HG02798 (cell line): ENCODE measurements at regions not wholly inside any gene's neighbourhood (a gene's known extent, or its start where the extent isn't known, plus 50 kb on each side); places are given as distances from the start of the nearest gene placed in this dataset.

Experiments used
- ATAC-seq: cut with Tn5 transposase; IDR thresholded peaks from one replicate; pipeline ENCODE4 v1.9.1; 2021; ENCODE audit warnings: mild to moderate bottlenecking; ENCODE audit not compliant: unreplicated experiment, poor library complexity

- no peak for ATAC-seq
These were observed 60.3 kb downstream of the SEC61B start for GRCh38 chr9:99282406-99282805.

GRCh38 chr9:99285965-99286364 lies 63.9 kb downstream of the SEC61B start:
- ATAC-seq, result no peak

- ATAC-seq, result no peak
These were observed 64.5 kb downstream of the SEC61B start for GRCh38 chr9:99286536-99286935.

DNA sequence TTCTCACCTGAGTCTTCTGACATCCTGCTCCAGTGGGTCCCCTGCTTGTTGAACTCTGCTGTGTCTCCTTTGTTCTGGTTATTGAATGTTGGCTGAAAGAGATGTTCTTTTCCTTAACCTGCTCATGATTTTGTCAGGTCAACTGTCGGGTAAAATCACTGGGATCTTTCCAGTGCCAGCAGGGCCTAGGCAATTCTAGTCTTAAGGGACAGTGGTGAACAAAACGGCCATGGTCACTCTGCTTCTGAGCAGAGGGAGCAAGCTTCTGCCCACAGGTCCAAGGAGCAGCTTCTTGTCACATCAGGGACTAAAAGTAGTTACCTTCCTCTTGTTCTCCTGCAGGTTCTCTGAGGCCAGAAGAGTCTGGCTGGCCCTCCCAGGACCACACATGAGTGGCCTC lies 65.6 kb downstream of the SEC61B start:
- ATAC-seq, result no peak

- no peak for ATAC-seq
These were observed 66.7 kb downstream of the SEC61B start for GRCh38 chr9:99288830-99289229.

DNA sequence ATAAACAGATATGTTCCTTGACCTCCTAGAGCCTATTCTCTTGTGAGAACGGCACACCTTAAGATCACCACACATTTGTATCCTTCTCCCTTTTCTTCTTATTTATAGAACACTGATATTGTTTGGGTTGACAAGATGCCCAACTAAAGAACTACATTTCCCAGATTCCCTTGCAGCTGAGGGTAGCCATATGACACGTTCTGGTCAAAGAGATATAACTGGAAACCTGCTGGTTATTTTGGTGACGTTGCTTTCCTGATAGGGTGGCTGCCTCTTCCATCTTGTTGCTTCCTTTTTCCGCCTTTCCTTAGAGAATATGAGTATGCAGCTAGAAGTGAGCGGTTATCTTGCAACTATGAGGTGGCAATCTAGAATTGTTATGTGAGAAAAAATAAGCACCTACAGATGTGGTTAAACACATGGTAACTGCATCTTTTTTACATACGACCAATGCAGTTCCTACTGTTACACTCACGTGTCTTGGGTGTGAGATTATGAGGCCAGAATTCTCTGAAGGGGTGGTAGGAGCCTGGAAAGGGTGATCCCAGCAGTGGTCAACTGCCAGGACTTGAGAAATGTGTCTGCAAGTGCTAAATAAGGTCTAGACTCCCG lies 72.9 kb downstream of the SEC61B start:
- ATAC-seq, result no peak

DNA sequence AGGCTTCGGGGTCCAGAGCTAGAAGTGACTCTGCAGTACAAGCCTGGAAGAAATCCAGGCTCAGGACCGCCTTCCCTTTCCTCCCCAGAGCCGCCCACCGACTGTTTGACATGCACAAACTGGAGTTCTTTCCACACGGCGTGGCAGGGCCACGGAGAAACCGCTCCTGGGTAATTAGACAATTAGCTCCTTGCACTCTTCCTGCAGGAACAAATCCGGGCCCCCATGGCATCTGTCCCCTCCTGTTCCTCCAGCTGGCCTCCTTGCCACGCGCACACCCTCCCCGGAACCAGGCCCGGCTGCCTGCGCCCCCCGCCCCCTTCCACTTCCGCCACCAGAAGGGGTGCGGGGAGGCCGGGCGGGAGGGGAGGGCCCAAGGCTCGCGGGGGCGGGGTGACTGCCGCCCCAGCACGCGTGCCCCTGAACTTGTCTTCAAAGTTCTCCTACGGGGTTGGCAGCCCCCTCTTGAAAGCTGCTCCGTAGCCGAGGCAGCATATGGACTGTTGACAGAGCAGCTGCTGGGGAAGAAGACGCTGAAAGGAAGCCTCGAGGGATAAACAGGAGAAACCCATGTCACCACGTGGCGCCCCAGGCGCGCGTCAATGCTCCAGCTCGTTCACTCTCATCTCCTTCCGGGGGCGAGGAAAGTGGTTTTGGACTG lies 74.3 kb downstream of the SEC61B start:
- no peak for ATAC-seq

- no peak for ATAC-seq
These were observed 76.5 kb downstream of the SEC61B start for GRCh38 chr9:99298614-99299013.

DNA sequence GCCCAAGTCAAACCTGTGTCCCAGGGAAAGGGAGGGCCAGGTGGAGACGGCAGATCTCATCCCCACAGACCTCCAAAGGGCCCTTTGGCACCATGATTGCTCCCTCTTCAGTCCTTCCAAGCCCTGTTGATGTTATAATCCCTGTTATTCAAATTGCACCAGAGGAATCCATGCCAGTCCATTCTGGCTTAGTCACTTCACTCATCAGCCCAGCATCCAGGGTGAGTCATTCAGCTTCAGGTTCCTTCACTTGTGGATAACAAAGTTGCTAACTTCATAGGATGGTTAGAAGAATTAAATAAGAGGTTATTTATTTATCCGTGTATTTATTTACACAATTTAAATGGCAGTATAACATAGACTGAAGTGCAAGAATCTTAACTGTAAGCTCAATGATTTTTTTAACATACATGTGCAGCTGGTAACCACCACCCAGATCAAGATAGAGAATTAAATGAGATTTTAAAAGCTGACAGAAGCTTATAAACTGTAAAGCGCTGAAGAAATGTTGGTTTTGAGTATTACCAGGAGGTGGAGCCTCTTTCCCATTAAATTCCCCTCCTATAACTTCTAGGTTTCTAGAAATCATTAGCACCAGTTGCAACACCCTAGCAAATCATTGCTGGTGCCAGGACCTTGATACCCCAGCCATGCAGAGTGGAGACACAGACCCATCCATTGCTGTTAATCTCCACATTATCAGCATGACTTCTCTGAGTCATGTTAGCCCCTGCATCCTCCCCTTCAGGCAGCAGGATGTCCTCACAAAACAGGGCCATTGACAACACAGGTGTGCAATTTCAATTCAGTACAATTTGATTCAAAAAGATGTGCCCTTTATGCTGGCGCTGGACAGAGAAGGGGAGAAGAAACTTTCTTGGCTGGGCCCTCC lies 77.4 kb downstream of the SEC61B start:
- no peak for ATAC-seq

DNA sequence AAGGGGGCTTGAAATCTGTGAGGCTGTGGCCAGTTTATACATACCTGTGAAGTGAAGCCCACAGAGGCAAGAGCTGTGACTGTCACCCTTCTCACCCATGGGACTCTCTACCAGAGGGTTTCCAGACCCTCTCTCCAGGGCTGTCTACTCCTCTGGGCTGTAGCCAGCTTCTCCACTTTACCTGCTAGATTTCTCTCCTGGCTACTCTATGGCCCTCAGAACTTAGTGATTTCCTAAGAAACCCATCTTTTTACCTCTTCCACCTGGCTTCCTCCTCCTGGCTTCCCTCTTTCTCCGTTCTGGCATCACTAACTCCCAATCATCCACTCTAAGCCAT lies 78.0 kb downstream of the SEC61B start:
- ATAC-seq, result no peak

DNA sequence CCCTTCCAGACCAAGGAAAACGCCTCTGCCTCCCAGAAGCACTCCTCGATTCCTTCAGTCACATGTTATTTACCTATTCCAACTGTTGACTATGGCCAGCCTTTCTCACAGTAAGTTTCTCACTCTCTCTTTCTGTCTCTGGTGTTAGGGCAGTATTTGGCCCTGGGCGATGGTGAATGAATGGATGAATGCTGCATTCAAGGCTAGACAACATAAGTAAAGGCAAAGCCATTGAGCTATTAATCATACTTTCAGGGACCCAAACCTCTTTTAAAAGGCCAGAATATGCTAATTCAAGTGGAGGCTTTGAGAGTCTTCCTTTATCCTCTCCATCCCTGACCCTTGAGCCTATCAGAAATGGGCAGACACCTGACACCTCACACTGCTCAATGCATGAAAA lies 78.5 kb downstream of the SEC61B start:
- ATAC-seq, result no peak

- ATAC-seq, result no peak
These were observed 81.1 kb downstream of the SEC61B start for GRCh38 chr9:99303177-99303576.

- ATAC-seq, result no peak
These were observed 83.0 kb downstream of the SEC61B start for GRCh38 chr9:99305124-99305523.

- no peak for ATAC-seq
These were observed 84.0 kb downstream of the SEC61B start for GRCh38 chr9:99305820-99306811.

DNA sequence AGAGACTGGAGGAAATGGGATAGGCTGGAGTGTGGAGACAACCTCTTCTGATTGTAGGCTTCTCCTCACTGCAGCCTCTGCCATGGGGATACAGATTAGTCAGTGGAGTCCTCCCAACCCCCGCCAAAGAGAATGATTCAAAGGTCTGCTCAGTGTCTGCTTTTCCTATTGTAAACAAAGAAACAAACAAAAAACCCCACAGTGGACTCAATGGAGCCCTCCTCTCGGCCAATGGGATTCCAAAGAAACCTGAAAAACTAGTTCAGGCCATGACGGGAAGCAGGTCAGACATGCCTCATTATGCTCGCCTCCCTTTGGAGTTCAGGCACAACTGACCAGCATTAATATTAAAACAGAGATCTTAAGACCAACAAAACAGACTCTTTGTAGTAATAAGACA lies 85.8 kb downstream of the SEC61B start:
- ATAC-seq, result no peak

DNA sequence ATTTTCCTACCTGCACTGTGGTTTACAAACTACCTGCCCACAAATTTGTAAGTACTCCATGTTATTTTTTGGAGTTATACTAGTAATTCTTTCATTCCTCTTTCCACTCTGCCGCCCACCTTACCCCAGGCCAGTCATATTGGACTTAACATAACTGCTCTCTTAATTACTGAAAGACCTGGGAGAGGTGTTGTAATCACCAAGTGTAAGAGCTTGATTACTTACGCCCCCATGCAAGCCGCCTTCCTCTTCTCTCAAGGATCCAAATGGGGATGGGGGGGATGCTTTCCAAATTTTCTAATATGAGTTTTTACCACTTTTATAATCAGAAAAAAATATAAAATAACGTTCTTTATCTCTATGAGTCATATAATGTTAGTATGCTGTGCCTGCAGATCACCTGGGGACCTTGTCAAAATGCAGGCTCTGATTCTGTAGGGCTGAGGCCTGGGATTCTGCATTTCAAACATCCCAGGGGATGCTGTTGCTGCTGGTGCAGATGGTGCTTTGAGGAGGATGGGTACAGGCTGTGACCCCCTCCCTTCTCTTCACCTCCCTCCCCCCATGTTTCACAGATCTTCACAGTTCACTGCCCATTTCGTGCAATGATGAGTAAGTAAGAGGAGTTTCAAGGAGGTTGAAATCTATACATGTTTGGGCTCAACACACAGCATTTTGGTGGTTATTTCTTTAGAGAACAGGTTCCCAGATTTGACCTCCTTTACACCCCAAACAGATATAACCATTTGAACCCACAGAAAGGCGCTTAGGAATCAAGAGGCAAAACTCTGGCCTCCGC lies 87.3 kb downstream of the SEC61B start:
- ATAC-seq, result no peak

DNA sequence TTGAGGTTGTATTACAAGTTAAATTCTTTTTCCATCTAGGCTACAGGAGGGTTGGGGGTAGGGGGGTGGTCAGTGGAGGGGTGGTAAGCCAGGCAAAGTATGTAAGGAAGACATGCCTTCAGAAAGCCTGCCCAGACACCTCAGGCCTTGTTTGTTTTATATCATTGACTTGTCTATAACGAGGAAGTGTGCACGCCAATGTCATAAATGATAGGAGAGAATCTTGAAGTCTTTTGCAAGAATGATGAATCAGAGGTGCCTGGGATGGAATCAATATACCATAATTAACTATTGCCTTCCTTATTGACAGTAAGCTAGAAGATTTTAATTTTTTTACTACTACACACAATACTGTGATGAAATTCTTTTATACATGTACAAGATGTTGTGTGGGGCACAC lies 90.7 kb downstream of the SEC61B start:
- ATAC-seq, result no peak

DNA sequence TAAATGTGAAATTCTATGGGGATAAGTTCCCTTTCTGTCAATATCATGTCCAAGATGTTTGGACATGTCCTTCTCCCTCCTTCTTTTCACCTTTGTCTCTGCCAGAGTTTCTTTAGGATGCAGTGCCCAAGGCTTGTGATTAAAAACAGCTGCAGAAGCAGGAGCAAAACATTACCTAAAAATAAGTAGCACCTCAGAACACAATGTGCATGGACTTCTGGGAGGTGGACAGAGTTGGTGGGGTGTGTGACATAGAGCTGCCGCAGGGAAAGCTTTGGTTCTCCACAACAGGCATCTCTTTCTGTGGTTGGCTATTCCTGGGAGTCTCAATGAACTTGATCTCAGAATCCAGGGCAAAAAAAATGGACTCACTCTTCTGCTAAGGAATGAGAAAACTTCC lies 97.0 kb downstream of the SEC61B start:
- ATAC-seq, result no peak

DNA sequence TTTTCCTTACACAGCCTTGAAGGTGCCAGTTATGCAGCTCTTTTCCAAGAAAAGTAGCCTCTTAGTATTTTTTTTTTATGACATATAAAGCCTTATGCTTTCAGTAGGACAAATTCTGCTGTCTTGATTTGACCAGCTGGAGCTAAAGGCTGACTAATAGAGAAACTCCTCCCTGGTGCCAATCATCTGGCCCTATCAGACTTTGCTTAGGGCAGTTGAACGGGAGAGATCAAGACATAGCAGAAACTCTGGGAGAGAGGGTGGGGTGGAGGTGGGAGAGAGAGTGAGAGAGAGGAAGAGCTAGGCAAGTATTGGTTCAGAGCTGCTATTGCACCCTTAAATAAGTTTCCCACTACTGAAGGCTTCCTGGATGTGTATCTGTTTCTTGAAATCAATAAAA lies 100.2 kb downstream of the SEC61B start:
- ATAC-seq, result no peak
